ENCODE measurements at regions not wholly inside any gene's neighbourhood (a gene's known extent, or its start where the extent isn't known, plus 50 kb on each side); places are given as distances from the start of the nearest gene placed in this dataset.

GRCh38 chr15:96966554-96966953, 636.1 kb downstream of the NR2F2 start:
- TF ChIP-seq, protein P1, sequence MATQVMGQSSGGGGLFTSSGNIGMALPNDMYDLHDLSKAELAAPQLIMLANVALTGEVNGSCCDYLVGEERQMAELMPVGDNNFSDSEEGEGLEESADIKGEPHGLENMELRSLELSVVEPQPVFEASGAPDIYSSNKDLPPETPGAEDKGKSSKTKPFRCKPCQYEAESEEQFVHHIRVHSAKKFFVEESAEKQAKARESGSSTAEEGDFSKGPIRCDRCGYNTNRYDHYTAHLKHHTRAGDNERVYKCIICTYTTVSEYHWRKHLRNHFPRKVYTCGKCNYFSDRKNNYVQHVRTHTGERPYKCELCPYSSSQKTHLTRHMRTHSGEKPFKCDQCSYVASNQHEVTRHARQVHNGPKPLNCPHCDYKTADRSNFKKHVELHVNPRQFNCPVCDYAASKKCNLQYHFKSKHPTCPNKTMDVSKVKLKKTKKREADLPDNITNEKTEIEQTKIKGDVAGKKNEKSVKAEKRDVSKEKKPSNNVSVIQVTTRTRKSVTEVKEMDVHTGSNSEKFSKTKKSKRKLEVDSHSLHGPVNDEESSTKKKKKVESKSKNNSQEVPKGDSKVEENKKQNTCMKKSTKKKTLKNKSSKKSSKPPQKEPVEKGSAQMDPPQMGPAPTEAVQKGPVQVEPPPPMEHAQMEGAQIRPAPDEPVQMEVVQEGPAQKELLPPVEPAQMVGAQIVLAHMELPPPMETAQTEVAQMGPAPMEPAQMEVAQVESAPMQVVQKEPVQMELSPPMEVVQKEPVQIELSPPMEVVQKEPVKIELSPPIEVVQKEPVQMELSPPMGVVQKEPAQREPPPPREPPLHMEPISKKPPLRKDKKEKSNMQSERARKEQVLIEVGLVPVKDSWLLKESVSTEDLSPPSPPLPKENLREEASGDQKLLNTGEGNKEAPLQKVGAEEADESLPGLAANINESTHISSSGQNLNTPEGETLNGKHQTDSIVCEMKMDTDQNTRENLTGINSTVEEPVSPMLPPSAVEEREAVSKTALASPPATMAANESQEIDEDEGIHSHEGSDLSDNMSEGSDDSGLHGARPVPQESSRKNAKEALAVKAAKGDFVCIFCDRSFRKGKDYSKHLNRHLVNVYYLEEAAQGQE (IDR thresholded peaks at IDR 0.05; ENCODE audit: insufficient read depth in 1 of 2, low read depth in 2 of 2, low read length in 2 of 2) = no peak
- TF ChIP-seq POLR2AphosphoS5 (IDR thresholded peaks at IDR 0.05; ENCODE audit: low read depth, low read length) = no peak
- TF ChIP-seq TAF1 (IDR thresholded peaks at IDR 0.05; ENCODE audit: borderline replicate concordance, insufficient read depth, low read length) = no peak
- TF ChIP-seq FOXP2 (optimal IDR thresholded peaks at IDR 0.05; ENCODE audit: borderline replicate concordance, extremely low read depth, extremely low read length, insufficient read depth) = no peak
- TF ChIP-seq SIN3A (IDR thresholded peaks at IDR 0.05; ENCODE audit: borderline replicate concordance, insufficient read depth, low read length) = no peak

Measured in PFSK-1 (cell line).